OCI-LY1 (cell line): ENCODE measurements at regions not wholly inside any gene's neighbourhood (a gene's known extent, or its start where the extent isn't known, plus 50 kb on each side); places are given as distances from the start of the nearest gene placed in this dataset.

ENCODE experiments used
- H2AFZ ChIP-seq: fragments of 200-600 bp; sonication (generic), shearing (Covaris generic); 2 replicates; pipeline ENCODE4 v1.6.0; 2014; ENCODE audit warnings: antibody characterized with exemption, mild to moderate bottlenecking, low read length
- H3F3A ChIP-seq: fragments of 200-600 bp; sonication (generic), shearing (Covaris generic); 2 replicates; pipeline ENCODE4 v1.6.0; 2014; ENCODE audit warnings: mild to moderate bottlenecking, antibody characterized with exemption, low read length, moderate library complexity; ENCODE audit not compliant: insufficient read depth
- H3K27ac ChIP-seq: fragments of 200-600 bp; sonication (generic); 2 replicates; pipeline ENCODE4 v1.5.1; 2014; ENCODE audit warnings: low read length, mixed run types, mild to moderate bottlenecking, low read depth; ENCODE audit not compliant: poor library complexity, severe bottlenecking
- H3K27me3 ChIP-seq: fragments of 200-600 bp; sonication (generic); 2 replicates; pipeline ENCODE4 v1.6.0; 2014; ENCODE audit warnings: antibody characterized with exemption, mild to moderate bottlenecking, low read length, moderate library complexity; ENCODE audit not compliant: insufficient read depth
- H3K36me3 ChIP-seq: fragments of 200-600 bp; sonication (generic); 2 replicates; pipeline ENCODE4 v1.6.1; 2014; ENCODE audit warnings: mild to moderate bottlenecking, antibody characterized with exemption, low read length, moderate library complexity, mixed read lengths; ENCODE audit not compliant: insufficient read depth
- H3K4me1 ChIP-seq: fragments of 200-600 bp; sonication (generic); 2 replicates; pipeline ENCODE4 v1.5.1; 2014; ENCODE audit warnings: mild to moderate bottlenecking, low read length, moderate library complexity; ENCODE audit not compliant: insufficient read depth, severe bottlenecking
- H3K4me2 ChIP-seq: fragments of 200-600 bp; sonication (generic), shearing (Covaris generic); 2 replicates; pipeline ENCODE4 v1.6.1; 2014; ENCODE audit warnings: low read length
- H3K4me3 ChIP-seq: fragments of 200-600 bp; sonication (generic); 2 replicates; pipeline ENCODE4 v1.5.1; 2014; ENCODE audit warnings: low read length, low read depth, mild to moderate bottlenecking, mixed read lengths; ENCODE audit not compliant: poor library complexity, severe bottlenecking
- H3K79me2 ChIP-seq: fragments of 200-600 bp; shearing (Covaris generic); 2 replicates; pipeline ENCODE4 v1.6.1; 2016; ENCODE audit warnings: mixed run types, low read length, mixed read lengths; ENCODE audit not compliant: insufficient read depth
- H3K9ac ChIP-seq: fragments of 200-600 bp; sonication (generic), shearing (Covaris generic); 2 replicates; pipeline ENCODE4 v1.6.1; 2014; ENCODE audit warnings: mild to moderate bottlenecking, low read length, mixed read lengths
- H3K9me2 ChIP-seq: fragments of 200-600 bp; sonication (generic), shearing (Covaris generic); 2 replicates; pipeline ENCODE4 v1.6.1; 2014; ENCODE audit warnings: low read depth, mild to moderate bottlenecking, low read length, mixed read lengths
- H3K9me3 ChIP-seq: fragments of 200-600 bp; shearing (Covaris generic); 2 replicates; pipeline ENCODE4 v1.6.1; 2014; ENCODE audit warnings: low read length, mixed read lengths
- H4K20me1 ChIP-seq: fragments of 200-600 bp; sonication (generic), shearing (Covaris generic); 2 replicates; pipeline ENCODE4 v1.6.0; 2016; ENCODE audit warnings: mild to moderate bottlenecking, low read length; ENCODE audit not compliant: insufficient read depth
- CTCF ChIP-seq: fragments of 200-600 bp; sonication (generic), shearing (Covaris generic); IDR thresholded peaks from 2 replicates; pipeline ENCODE4 v1.5.1; 2017; ENCODE audit warnings: mild to moderate bottlenecking, antibody characterized with exemption, low read length, moderate library complexity, mixed read lengths
- EZH2 ChIP-seq: fragments of 200-600 bp; sonication (generic), shearing (Covaris generic); IDR thresholded peaks from 2 replicates; pipeline ENCODE4 v1.8.0; 2017; ENCODE audit warnings: borderline replicate concordance, mixed run types, mild to moderate bottlenecking, antibody characterized with exemption, low read length, moderate library complexity, mixed read lengths

GRCh38 chr4:163833669-163834068, 339.2 kb downstream of the TMA16 start:
- H3F3A ChIP-seq: no peaks in the 10 kb centered on the region
- H3K4me2 ChIP-seq: no peak overlapping the region
- H3K79me2 ChIP-seq: no peaks in the 10 kb centered on the region
- no peaks in the 10 kb centered on the region for H3K36me3 ChIP-seq
- H3K9ac ChIP-seq: no peak overlapping the region
- TF ChIP-seq EZH2: no peak
- no peak for TF ChIP-seq CTCF
- no peaks in the 10 kb centered on the region for H3K27me3 ChIP-seq
- H3K27ac ChIP-seq: no peak overlapping the region
- H4K20me1 ChIP-seq: no peaks in the 10 kb centered on the region
- no peaks in the 10 kb centered on the region for H3K9me2 ChIP-seq
- no peak overlapping the region for H2AFZ ChIP-seq
- H3K4me3 ChIP-seq: no peak overlapping the region
- no peaks in the 10 kb centered on the region for H3K4me1 ChIP-seq
- no peaks in the 10 kb centered on the region for H3K9me3 ChIP-seq

GRCh38 chr4:163846008-163846407, 351.5 kb downstream of the TMA16 start:
- TF ChIP-seq CTCF (no peak), EZH2 (no peak)
- H4K20me1 ChIP-seq: no peaks in the 10 kb centered on the region
- no peak overlapping the region for H3K4me2 ChIP-seq
- H3K9me3 ChIP-seq: no peaks in the 10 kb centered on the region
- no peak overlapping the region for H3K27ac ChIP-seq
- no peak overlapping the region for H3K9ac ChIP-seq
- H3K79me2 ChIP-seq: no peaks in the 10 kb centered on the region
- H3K4me3 ChIP-seq: no peak overlapping the region
- no peaks in the 10 kb centered on the region for H3K27me3 ChIP-seq
- no peaks in the 10 kb centered on the region for H3K4me1 ChIP-seq
- H3F3A ChIP-seq: no peaks in the 10 kb centered on the region
- H2AFZ ChIP-seq: no peak overlapping the region
- H3K9me2 ChIP-seq: no peaks in the 10 kb centered on the region
- H3K36me3 ChIP-seq: no peaks in the 10 kb centered on the region

DNA sequence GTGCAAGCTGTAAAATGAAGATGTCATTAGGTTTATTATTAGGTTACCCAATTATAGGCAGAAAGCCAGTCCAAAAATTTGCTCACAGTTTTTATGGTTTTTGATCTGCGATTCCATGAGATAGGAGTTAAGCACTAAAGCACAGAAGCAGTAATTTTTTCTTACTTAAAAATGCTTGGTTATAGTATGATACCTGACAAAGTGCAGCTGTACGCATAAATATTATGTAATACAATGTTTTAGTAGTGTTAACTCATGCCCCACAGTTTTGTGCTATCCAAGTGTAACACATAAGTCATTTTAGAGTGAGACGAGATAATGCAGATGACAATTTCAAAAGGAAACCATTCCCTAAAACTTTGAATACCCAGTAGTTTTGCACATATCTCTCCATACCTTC, 357.8 kb downstream of the TMA16 start:
- H3K27me3 ChIP-seq: no peaks in the 10 kb centered on the region
- TF ChIP-seq CTCF: no peak
- TF ChIP-seq EZH2: no peak
- no peaks in the 10 kb centered on the region for H4K20me1 ChIP-seq
- no peak overlapping the region for H3K4me2 ChIP-seq
- no peaks in the 10 kb centered on the region for H3K9me3 ChIP-seq
- no peak overlapping the region for H3K9ac ChIP-seq
- H3K4me1 ChIP-seq: no peaks in the 10 kb centered on the region
- no peaks in the 10 kb centered on the region for H3F3A ChIP-seq
- no peaks in the 10 kb centered on the region for H3K79me2 ChIP-seq
- H2AFZ ChIP-seq: no peak overlapping the region
- no peak overlapping the region for H3K27ac ChIP-seq
- H3K9me2 ChIP-seq: no peaks in the 10 kb centered on the region
- no peaks in the 10 kb centered on the region for H3K36me3 ChIP-seq
- no peak overlapping the region for H3K4me3 ChIP-seq
